Panc1 (cell line): ENCODE measurements at regions not wholly inside any gene's neighbourhood (a gene's known extent, or its start where the extent isn't known, plus 50 kb on each side); places are given as distances from the start of the nearest gene placed in this dataset.

Experiments used
- ATAC-seq: fragments of 200-7000 bp; cut with Tn5 transposase; 2 replicates; pipeline ENCODE4 v1.9.1; 2020; ENCODE audit warnings: mild to moderate bottlenecking, moderate library complexity
- BruUV-seq: library from RNA; stranded (reverse); fragments of 400-500 nt; replicated peaks from 2 replicates; lab custom pipeline; 2021; lab: Mats Ljungman, UMichigan
- CTCF ChIA-PET: fragments of 300-600 bp; sonication (Branson Sonifier 250); formaldehyde crosslinking; loops from one replicate; lab custom pipeline; 2022; ENCODE audit warnings: antibody characterized with exemption; lab: Charles Lee
- POLR2A ChIA-PET: fragments of 300-600 bp; sonication (Branson Sonifier 250); formaldehyde crosslinking; loops from one replicate; lab custom pipeline; 2022; ENCODE audit warnings: antibody characterized with exemption; lab: Charles Lee
- DNase-seq: peaks from one replicate; pipeline ENCODE4 v3.0.0-alpha.2; 2010; ENCODE audit warnings: low read depth, low spot score
- H3K27ac ChIP-seq: 2 replicates; pipeline ENCODE4 v1.5.1; 2011; ENCODE audit warnings: mild to moderate bottlenecking, low read length, inconsistent platforms
- H3K27me3 ChIP-seq: fragments of 200-500 bp; sonication (Bioruptor generic); 2 replicates; pipeline ENCODE4 v1.6.0; 2014; ENCODE audit warnings: low read length, inconsistent platforms; ENCODE audit not compliant: control insufficient read depth, insufficient read depth
- H3K36me3 ChIP-seq: fragments of 200-500 bp; sonication (Bioruptor generic); 2 replicates; pipeline ENCODE4 v1.5.1; 2014; ENCODE audit warnings: inconsistent platforms, mild to moderate bottlenecking, low read length, moderate library complexity; ENCODE audit not compliant: control insufficient read depth, insufficient read depth
- H3K4me1 ChIP-seq: 2 replicates; pipeline ENCODE4 v1.5.1; 2011; ENCODE audit warnings: inconsistent platforms, mild to moderate bottlenecking, low read length, moderate library complexity; ENCODE audit not compliant: control insufficient read depth, insufficient read depth
- H3K4me3 ChIP-seq, 2 experiments: 2 replicates each; pipeline ENCODE4 v1.5.1; 2011 to 2012; ENCODE audit warnings: low read depth in 2 of 2, low read length in 2 of 2, mild to moderate bottlenecking in 2 of 2, inconsistent platforms in 1 of 2, moderate library complexity in 1 of 2
- H3K9me3 ChIP-seq: fragments of 200-500 bp; sonication (Bioruptor generic); 2 replicates; pipeline ENCODE4 v1.5.1; 2014; ENCODE audit warnings: low read depth, mild to moderate bottlenecking, inconsistent platforms, low read length, moderate library complexity; ENCODE audit not compliant: control insufficient read depth, insufficient read depth
- CTCF ChIP-seq: fragments of 450-650 bp; IDR thresholded peaks from 2 replicates; pipeline ENCODE4 v1.5.1; 2017; ENCODE audit warnings: mild to moderate bottlenecking
- POLR2AphosphoS5 ChIP-seq: IDR thresholded peaks from 2 replicates; pipeline ENCODE4 v1.6.1; 2012; ENCODE audit warnings: mild to moderate bottlenecking, low read depth, low read length, moderate library complexity
- REST ChIP-seq, 2 experiments: IDR thresholded peaks; 2 replicates each; pipeline ENCODE4 v1.6.1; 2011 to 2012; ENCODE audit warnings: low read depth in 2 of 2, control low read depth in 1 of 2, low read length in 1 of 2, mild to moderate bottlenecking in 1 of 2, moderate library complexity in 1 of 2; ENCODE audit not compliant: insufficient read depth in 1 of 2
- SIN3A ChIP-seq: IDR thresholded peaks from 2 replicates; pipeline ENCODE4 v1.6.1; 2012; ENCODE audit warnings: low read depth, mild to moderate bottlenecking, low read length, moderate library complexity, borderline replicate concordance; ENCODE audit not compliant: insufficient read depth
- TCF7L2 ChIP-seq: IDR thresholded peaks from 2 replicates; pipeline ENCODE4 v1.6.1; 2011; ENCODE audit warnings: mild to moderate bottlenecking, low read depth, low read length, inconsistent platforms
- in situ Hi-C: cut with HindIII; loops from 2 replicates; pipeline ENCODE4 v1.10.0; 2016; ENCODE audit warnings: low sequenced_read_pairs, low pct_unique_long_range_greater_than_20kb
- intact Hi-C: fragments of 100-400 bp; cut with micrococcal nuclease; formaldehyde crosslinking; loops from one replicate; pipeline ENCODE4 v1.10.0; 2022; ENCODE audit not compliant: unreplicated experiment

DNA sequence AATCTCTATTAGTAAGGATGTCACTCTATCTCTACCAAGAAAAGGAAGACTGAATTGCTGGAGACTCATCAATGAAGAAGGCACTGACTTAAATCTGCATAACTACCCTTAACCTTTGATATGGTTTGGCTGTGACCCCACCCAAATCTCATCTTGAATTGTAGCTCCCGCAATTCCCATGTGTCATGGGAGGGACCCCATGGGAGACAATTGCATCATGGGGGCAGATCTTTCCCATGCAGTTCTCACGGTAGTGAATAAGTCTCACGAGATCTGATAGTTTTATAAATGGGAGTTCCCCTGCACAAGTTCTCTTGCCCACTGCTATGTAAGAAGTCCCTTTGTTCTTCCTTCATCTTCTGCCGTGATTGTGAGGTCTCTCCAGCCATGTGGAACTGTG is 73.4 kb upstream of the PPM1H start:
- H3K27me3 ChIP-seq: peaks cover 10% of the 10 kb centered on the region
- H3K4me3 ChIP-seq: no peak overlapping the region
- H3K36me3 ChIP-seq: no peaks in the 10 kb centered on the region
- POLR2A ChIA-PET: no interaction called here
- DNase-seq (no peak), ATAC-seq (no peak)
- in situ Hi-C loops: no loop called here
- no TSS peak for BruUV-seq
- H3K4me1 ChIP-seq: no peaks in the 10 kb centered on the region
- no peak overlapping the region for H3K27ac ChIP-seq
- no peaks in the 10 kb centered on the region for H3K9me3 ChIP-seq
- CTCF ChIA-PET: interaction anchor here (0.6 kb wide), 1 partner anchor 97 kb away, joined by 12 read pairs; no protein-coding TSS in a partner anchor
- intact Hi-C loops: no loop called here
- TF ChIP-seq POLR2AphosphoS5 (no peak), SIN3A (no peak), CTCF (no peak), TCF7L2 (no peak), REST (IDR thresholded peaks at IDR 0.05; ENCODE audit: insufficient read depth in 1 of 2, low read depth in 2 of 2, low read length in 1 of 2) (no peak)

DNA sequence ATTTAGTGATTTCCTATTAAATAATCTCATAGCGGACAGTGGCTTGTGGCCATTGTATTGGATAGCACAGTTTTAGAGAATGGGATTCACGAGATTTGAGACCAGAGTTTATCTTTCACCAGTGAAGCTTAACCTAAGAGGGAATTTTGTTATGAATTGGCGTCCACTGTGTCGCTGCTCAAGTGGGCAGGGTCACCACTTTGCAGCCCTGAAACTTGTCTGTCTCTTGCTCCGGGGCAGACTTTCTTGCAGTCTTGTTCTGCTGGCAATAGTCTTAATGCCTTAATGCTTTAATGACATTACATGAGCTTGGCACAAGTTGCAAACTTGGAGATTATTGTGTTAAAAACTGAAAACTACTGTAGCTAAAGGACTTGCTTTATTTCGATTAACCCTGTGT is 72.8 kb upstream of the PPM1H start:
- no peak for ATAC-seq
- POLR2A ChIA-PET: no interaction called here

More for the DNA sequence above, 72.8 kb upstream of the PPM1H start:
- Histone ChIP-seq H3K36me3 (no peaks in the 10 kb centered on the region), H3K9me3 (no peaks in the 10 kb centered on the region), H3K27ac (no peak overlapping the region), H3K4me1 (no peaks in the 10 kb centered on the region), H3K4me3 (no peak overlapping the region), H3K27me3 (peaks cover 8% of the 10 kb centered on the region)
- no TSS peak for BruUV-seq
- CTCF ChIA-PET: interaction anchor here (0.6 kb wide), 1 partner anchor 98 kb away, joined by 12 read pairs; no protein-coding TSS in a partner anchor
- TF ChIP-seq REST (IDR thresholded peaks at IDR 0.05; ENCODE audit: insufficient read depth in 1 of 2, low read depth in 2 of 2, low read length in 1 of 2) (no peak), CTCF (no peak), POLR2AphosphoS5 (no peak)
- no peak for DNase-seq
- intact Hi-C loops (no loop called here), in situ Hi-C loops (no loop called here)
